ENCODE measurements at regions not wholly inside any gene's neighbourhood (a gene's known extent, or its start where the extent isn't known, plus 50 kb on each side); places are given as distances from the start of the nearest gene placed in this dataset.
"Not testable (repeated sequence)": the region's sequence is repeated elsewhere in the genome, so short reads cannot be mapped to it uniquely, and the experiment has no call there.

- no peak for DNase-seq (ENCODE audit: low read depth)
- H3K4me3 ChIP-seq (replicated peaks; ENCODE audit: low read depth, low read length) = no peak overlapping the region
- TF ChIP-seq, protein P1, sequence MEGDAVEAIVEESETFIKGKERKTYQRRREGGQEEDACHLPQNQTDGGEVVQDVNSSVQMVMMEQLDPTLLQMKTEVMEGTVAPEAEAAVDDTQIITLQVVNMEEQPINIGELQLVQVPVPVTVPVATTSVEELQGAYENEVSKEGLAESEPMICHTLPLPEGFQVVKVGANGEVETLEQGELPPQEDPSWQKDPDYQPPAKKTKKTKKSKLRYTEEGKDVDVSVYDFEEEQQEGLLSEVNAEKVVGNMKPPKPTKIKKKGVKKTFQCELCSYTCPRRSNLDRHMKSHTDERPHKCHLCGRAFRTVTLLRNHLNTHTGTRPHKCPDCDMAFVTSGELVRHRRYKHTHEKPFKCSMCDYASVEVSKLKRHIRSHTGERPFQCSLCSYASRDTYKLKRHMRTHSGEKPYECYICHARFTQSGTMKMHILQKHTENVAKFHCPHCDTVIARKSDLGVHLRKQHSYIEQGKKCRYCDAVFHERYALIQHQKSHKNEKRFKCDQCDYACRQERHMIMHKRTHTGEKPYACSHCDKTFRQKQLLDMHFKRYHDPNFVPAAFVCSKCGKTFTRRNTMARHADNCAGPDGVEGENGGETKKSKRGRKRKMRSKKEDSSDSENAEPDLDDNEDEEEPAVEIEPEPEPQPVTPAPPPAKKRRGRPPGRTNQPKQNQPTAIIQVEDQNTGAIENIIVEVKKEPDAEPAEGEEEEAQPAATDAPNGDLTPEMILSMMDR (IDR thresholded peaks at IDR 0.05; ENCODE audit: low read length, missing control alignments) = no peak
Observed at GRCh38 chr7:3117488-3118231, 74.0 kb upstream of the CARD11 start.

GRCh38 chr7:3119352-3119927, 75.8 kb upstream of the CARD11 start:
- DNase-seq (ENCODE audit: low read depth) = not testable (repeated sequence)

DNA sequence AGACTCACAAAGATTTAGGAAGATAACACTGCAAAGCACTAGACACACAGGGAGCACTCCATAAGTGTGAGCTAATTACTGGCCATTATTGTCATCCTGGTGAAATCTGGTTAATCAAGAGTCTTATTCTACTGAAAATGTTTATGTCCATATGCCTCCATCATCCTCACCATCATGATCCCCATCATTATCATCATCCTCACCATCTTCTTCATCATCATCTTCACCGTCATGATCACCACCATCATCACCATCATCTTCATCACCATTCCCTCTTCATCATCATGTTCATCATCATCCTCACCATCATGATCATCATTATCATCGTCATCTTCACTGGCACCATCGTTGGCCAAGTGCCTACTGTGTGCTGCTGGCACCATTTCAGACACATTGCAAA, 76.3 kb upstream of the CARD11 start:
- no peak for DNase-seq (ENCODE audit: low read depth)
- H3K4me3 ChIP-seq (replicated peaks; ENCODE audit: low read depth, low read length) = no peak overlapping the region
- TF ChIP-seq, protein P1 (IDR thresholded peaks at IDR 0.05; ENCODE audit: low read length, missing control alignments) = no peak

More at GRCh38 chr7:3119352-3119927, 75.8 kb upstream of the CARD11 start:
- H3K4me3 ChIP-seq (replicated peaks; ENCODE audit: low read depth, low read length) = not testable (repeated sequence)

DNA sequence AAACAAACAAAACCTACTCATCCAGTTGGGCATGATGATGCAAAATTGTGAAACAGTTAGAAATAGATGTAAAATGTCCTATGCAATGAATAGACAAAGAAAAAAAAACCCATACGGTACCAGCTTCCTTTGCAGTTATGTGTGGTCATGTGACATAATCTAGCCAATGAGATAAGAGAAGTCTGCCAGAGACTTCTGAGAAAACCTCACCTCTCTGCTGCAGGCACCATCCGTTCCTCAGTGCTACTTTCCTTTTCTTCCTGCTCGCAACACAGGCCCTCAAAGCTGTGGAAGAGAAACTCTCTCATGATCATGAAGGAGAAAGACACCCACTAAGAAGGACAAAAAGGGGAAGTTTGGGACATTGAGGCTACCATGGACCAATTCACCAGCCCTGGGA, 76.8 kb upstream of the CARD11 start:
- TF ChIP-seq, protein P1 (IDR thresholded peaks at IDR 0.05; ENCODE audit: low read length, missing control alignments) = no peak
- DNase-seq (ENCODE audit: low read depth) = no peak
- no peak overlapping the region for H3K4me3 ChIP-seq (replicated peaks; ENCODE audit: low read depth, low read length)

- TF ChIP-seq, protein P1 (IDR thresholded peaks at IDR 0.05; ENCODE audit: low read length, missing control alignments) = no peak
- H3K4me3 ChIP-seq (replicated peaks; ENCODE audit: low read depth, low read length) = no peak overlapping the region
- no peak for DNase-seq (ENCODE audit: low read depth)
Observed at GRCh38 chr7:3128857-3129490, 85.3 kb upstream of the CARD11 start.

- DNase-seq (ENCODE audit: low read depth) = no peak
- TF ChIP-seq, protein P1 (IDR thresholded peaks at IDR 0.05; ENCODE audit: low read length, missing control alignments) = no peak
- no peak overlapping the region for H3K4me3 ChIP-seq (replicated peaks; ENCODE audit: low read depth, low read length)
Observed at GRCh38 chr7:3133811-3134385, 90.2 kb upstream of the CARD11 start.

DNA sequence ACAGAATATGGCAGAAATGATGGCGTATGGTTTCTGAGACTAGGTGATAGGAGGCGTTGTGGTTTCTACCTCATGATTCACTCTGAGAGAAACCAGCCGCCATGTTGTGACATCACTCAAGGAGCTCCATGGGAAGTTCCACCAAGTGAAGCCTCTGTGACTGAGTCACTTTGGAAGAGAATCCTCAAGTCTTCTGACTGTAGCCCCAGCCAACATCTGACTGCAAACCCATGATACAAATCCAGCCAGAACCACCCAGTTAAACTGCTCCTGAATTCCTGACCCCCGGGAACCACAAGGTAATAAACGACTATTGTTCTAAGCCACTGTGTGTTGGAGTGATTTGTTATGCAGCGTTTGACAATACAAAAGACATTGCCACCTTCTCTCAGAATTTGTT, 91.1 kb upstream of the CARD11 start:
- no peak for DNase-seq (ENCODE audit: low read depth)
- no peak overlapping the region for H3K4me3 ChIP-seq (replicated peaks; ENCODE audit: low read depth, low read length)

More for the DNA sequence above, 91.1 kb upstream of the CARD11 start:
- TF ChIP-seq, protein P1 (IDR thresholded peaks at IDR 0.05; ENCODE audit: low read length, missing control alignments) = no peak
